PC-9 (cell line): ENCODE measurements at regions not wholly inside any gene's neighbourhood (a gene's known extent, or its start where the extent isn't known, plus 50 kb on each side); places are given as distances from the start of the nearest gene placed in this dataset.

Experiments used
- BruUV-seq: library from RNA; stranded (reverse); fragments of 400-500 nt; replicated peaks from 2 replicates; lab custom pipeline; 2021; lab: Mats Ljungman, UMichigan
- CTCF ChIA-PET: fragments of 300-600 bp; sonication (Branson Sonifier 250); formaldehyde crosslinking; loops from one replicate; lab custom pipeline; 2022; ENCODE audit warnings: antibody characterized with exemption; lab: Charles Lee
- POLR2A ChIA-PET: fragments of 300-600 bp; sonication (Branson Sonifier 250); formaldehyde crosslinking; loops from one replicate; lab custom pipeline; 2022; ENCODE audit warnings: antibody characterized with exemption; ENCODE audit not compliant: unreplicated experiment; lab: Charles Lee
- DNase-seq, 2 experiments: peaks; one replicate each; pipeline versions ENCODE4 v3.0.0 to v3.0.0-alpha.2; 2015 to 2022; ENCODE audit warnings: mixed read lengths in 1 of 2
- H2AFZ ChIP-seq: fragments of 200-600 bp; sonication (generic); 2 replicates; pipeline ENCODE4 v1.8.1; 2017; ENCODE audit warnings: antibody characterized with exemption
- H3F3A ChIP-seq: fragments of 200-600 bp; sonication (generic); 2 replicates; pipeline ENCODE4 v1.8.1; 2017; ENCODE audit warnings: antibody characterized with exemption, mild to moderate bottlenecking, low read depth; ENCODE audit not compliant: insufficient read depth
- H3K27ac ChIP-seq: fragments of 200-600 bp; sonication (generic); 2 replicates; pipeline ENCODE4 v1.6.1; 2016; ENCODE audit warnings: mixed run types
- H3K27me3 ChIP-seq: fragments of 200-600 bp; sonication (generic); 2 replicates; pipeline ENCODE4 v1.6.1; 2016; ENCODE audit warnings: low read depth, mixed run types; ENCODE audit not compliant: insufficient read depth
- H3K36me3 ChIP-seq: fragments of 200-600 bp; sonication (generic); 2 replicates; pipeline ENCODE4 v1.6.1; 2016; ENCODE audit warnings: low read depth, mixed run types
- H3K4me1 ChIP-seq: fragments of 200-600 bp; sonication (generic); replicated peaks from 2 replicates; pipeline ENCODE4 v1.6.1; 2016; ENCODE audit warnings: mixed run types; ENCODE audit not compliant: insufficient read depth
- H3K4me2 ChIP-seq: fragments of 200-600 bp; sonication (generic); 2 replicates; pipeline ENCODE4 v1.6.1; 2017; ENCODE audit warnings: mixed run types
- H3K4me3 ChIP-seq: fragments of 200-600 bp; sonication (generic); 2 replicates; pipeline ENCODE4 v1.6.1; 2016; ENCODE audit warnings: mixed run types
- H3K79me2 ChIP-seq: fragments of 200-600 bp; sonication (generic); 2 replicates; pipeline ENCODE4 v1.6.1; 2017; ENCODE audit warnings: low read depth, mixed run types
- H3K9me2 ChIP-seq: fragments of 200-600 bp; sonication (generic); 2 replicates; pipeline ENCODE4 v1.8.1; 2017; ENCODE audit warnings: mild to moderate bottlenecking; ENCODE audit not compliant: insufficient read depth
- H3K9me3 ChIP-seq: fragments of 200-600 bp; sonication (generic); 2 replicates; pipeline ENCODE4 v1.8.1; 2016; ENCODE audit warnings: low read depth; ENCODE audit not compliant: insufficient read depth
- H4K20me1 ChIP-seq: fragments of 200-600 bp; sonication (generic); 2 replicates; pipeline ENCODE4 v1.8.1; 2017; ENCODE audit not compliant: insufficient read depth
- CTCF ChIP-seq: fragments of 200-600 bp; sonication (generic); conservative IDR thresholded peaks from 2 replicates; pipeline ENCODE4 v1.6.1; 2017; ENCODE audit warnings: mixed run types, antibody characterized with exemption, mild to moderate bottlenecking, moderate library complexity
- EZH2 ChIP-seq: fragments of 200-600 bp; sonication (generic); IDR thresholded peaks from 2 replicates; pipeline ENCODE4 v1.8.0; 2017; ENCODE audit warnings: antibody characterized with exemption, low read depth
- intact Hi-C: fragments of 100-400 bp; cut with micrococcal nuclease; formaldehyde crosslinking; loops from one replicate; pipeline ENCODE4 v1.10.0; 2022; ENCODE audit not compliant: unreplicated experiment

- no TSS peak for BruUV-seq
- Histone ChIP-seq H3K36me3 (no peaks in the 10 kb centered on the region), H3K27ac (no peak overlapping the region), H3F3A (no peaks in the 10 kb centered on the region), H3K9me2 (no peaks in the 10 kb centered on the region), H3K27me3 (no peaks in the 10 kb centered on the region), H3K4me3 (no peak overlapping the region), H3K4me2 (no peak overlapping the region), H3K9me3 (no peaks in the 10 kb centered on the region), H3K4me1 (no peaks in the 10 kb centered on the region), H2AFZ (no peak overlapping the region), H4K20me1 (no peaks in the 10 kb centered on the region), H3K79me2 (no peaks in the 10 kb centered on the region)
- TF ChIP-seq CTCF (no peak), EZH2 (no peak)
- POLR2A ChIA-PET: no interaction called here
- intact Hi-C loops: no loop called here
- CTCF ChIA-PET: no interaction called here
- no peak for DNase-seq
Observed at GRCh38 chr1:215380566-215380965, 186.5 kb upstream of the KCTD3 start.

GRCh38 chr1:215393476-215393875 lies 173.6 kb upstream of the KCTD3 start:
- BruUV-seq: no TSS peak
- Histone ChIP-seq H2AFZ (no peak overlapping the region), H3K9me3 (no peaks in the 10 kb centered on the region), H3K36me3 (no peaks in the 10 kb centered on the region), H3K9me2 (no peaks in the 10 kb centered on the region), H3K79me2 (no peaks in the 10 kb centered on the region), H4K20me1 (no peaks in the 10 kb centered on the region), H3K4me2 (no peak overlapping the region), H3K4me1 (no peaks in the 10 kb centered on the region), H3K27me3 (no peaks in the 10 kb centered on the region), H3K27ac (no peak overlapping the region), H3K4me3 (no peak overlapping the region), H3F3A (no peaks in the 10 kb centered on the region)
- TF ChIP-seq EZH2 (no peak), CTCF (no peak)
- intact Hi-C loops: no loop called here
- DNase-seq: no peak
- CTCF ChIA-PET: no interaction called here
- POLR2A ChIA-PET: no interaction called here

- ChIA-PET POLR2A (no interaction called here), CTCF (no interaction called here)
- intact Hi-C loops: no loop called here
- Histone ChIP-seq H3K4me3 (no peak overlapping the region), H3K4me1 (no peaks in the 10 kb centered on the region), H2AFZ (no peak overlapping the region), H3K27me3 (no peaks in the 10 kb centered on the region), H3K36me3 (no peaks in the 10 kb centered on the region), H3K9me2 (no peaks in the 10 kb centered on the region), H3K79me2 (no peaks in the 10 kb centered on the region), H4K20me1 (no peaks in the 10 kb centered on the region), H3F3A (no peaks in the 10 kb centered on the region), H3K4me2 (no peak overlapping the region), H3K9me3 (no peaks in the 10 kb centered on the region), H3K27ac (no peak overlapping the region)
- no peak for DNase-seq
- TF ChIP-seq EZH2 (no peak), CTCF (no peak)
- BruUV-seq: no TSS peak
Observed at GRCh38 chr1:215394084-215394991, 172.8 kb upstream of the KCTD3 start.
